ENCODE measurements at regions not wholly inside any gene's neighbourhood (a gene's known extent, or its start where the extent isn't known, plus 50 kb on each side); places are given as distances from the start of the nearest gene placed in this dataset.

GRCh38 chr10:111522141-111522540 is 445.3 kb downstream of the ADRA2A start:
- Histone ChIP-seq H3K27me3 (ENCODE audit: insufficient read depth, low read length) (no peaks in the 10 kb centered on the region), H3K18ac (ENCODE audit: insufficient read length, low read depth, low read length) (no peak overlapping the region), H2BK15ac (ENCODE audit: low read depth, low read length) (no peak overlapping the region), H3K9ac (ENCODE audit: extremely low read depth, insufficient read length, low read length) (no peak overlapping the region), H3K14ac (ENCODE audit: insufficient read depth, low read length) (no peak overlapping the region), H2BK120ac (ENCODE audit: low read depth, low read length, poor library complexity, severe bottlenecking) (no peak overlapping the region), H3K23ac (ENCODE audit: insufficient read length, low read depth, low read length) (no peak overlapping the region), H3K9me3 (ENCODE audit: control insufficient read depth, low read depth, low read length) (no peaks in the 10 kb centered on the region), H2BK20ac (ENCODE audit: low read depth, low read length, poor library complexity, severe bottlenecking) (no peak overlapping the region), H3T11ph (ENCODE audit: low read length) (no peak overlapping the region), H2AK5ac (ENCODE audit: insufficient read length, low read length) (no peak overlapping the region), H3K4me2 (ENCODE audit: insufficient read depth, insufficient read length, low read length) (no peak overlapping the region), H3K79me1 (ENCODE audit: insufficient read depth, low read depth, low read length, poor library complexity, severe bottlenecking) (no peaks in the 10 kb centered on the region), H4K20me1 (ENCODE audit: control insufficient read depth, insufficient read depth, insufficient read length) (no peaks in the 10 kb centered on the region), H3K4ac (ENCODE audit: low read depth, low read length) (no peak overlapping the region), H4K5ac (ENCODE audit: insufficient read length, low read depth, low read length) (no peak overlapping the region), H2BK12ac (ENCODE audit: insufficient read length, low read depth, low read length) (no peak overlapping the region), H2AFZ (ENCODE audit: low read length) (no peak overlapping the region), H4K91ac (ENCODE audit: insufficient read length, low read depth, low read length) (no peak overlapping the region), H3K79me2 (ENCODE audit: insufficient read depth, low read length) (no peaks in the 10 kb centered on the region), H3K27ac (ENCODE audit: insufficient read length, low read depth, low read length) (no peak overlapping the region), H3K4me1 (ENCODE audit: insufficient read depth, low read length) (no peaks in the 10 kb centered on the region), H4K8ac (replicated peaks; ENCODE audit: insufficient read length, low read depth, low read length) (no peak overlapping the region), H3K56ac (ENCODE audit: insufficient read length, low read depth, low read length) (no peak overlapping the region), H2BK5ac (ENCODE audit: insufficient read length, low read length) (no peak overlapping the region), H3K23me2 (ENCODE audit: insufficient read length, low read depth, low read length, poor library complexity, severe bottlenecking) (no peaks in the 10 kb centered on the region)
- no CpG with 5 or more reads among the region's 1 CpG for WGBS (ENCODE audit: extremely low coverage, insufficient read length, low lambda C conversion rate)
- no peak for TF ChIP-seq CTCF (conservative IDR thresholded peaks at IDR 0.05)
- no peak for DNase-seq
- Mint-ChIP-seq H3K4me1 (no peaks in the 10 kb centered on the region), H3K9me3 (no peaks in the 10 kb centered on the region), H3K27ac (no peak overlapping the region), H3K4me3 (no peak overlapping the region), H3K27me3 (ENCODE audit: low read depth) (no peaks in the 10 kb centered on the region), H3K36me3 (ENCODE audit: insufficient read depth in 1 of 3, low read depth in 3 of 3) (no peaks in the 10 kb centered on the region)
